ENCODE measurements at regions not wholly inside any gene's neighbourhood (a gene's known extent, or its start where the extent isn't known, plus 50 kb on each side); places are given as distances from the start of the nearest gene placed in this dataset.

DNA sequence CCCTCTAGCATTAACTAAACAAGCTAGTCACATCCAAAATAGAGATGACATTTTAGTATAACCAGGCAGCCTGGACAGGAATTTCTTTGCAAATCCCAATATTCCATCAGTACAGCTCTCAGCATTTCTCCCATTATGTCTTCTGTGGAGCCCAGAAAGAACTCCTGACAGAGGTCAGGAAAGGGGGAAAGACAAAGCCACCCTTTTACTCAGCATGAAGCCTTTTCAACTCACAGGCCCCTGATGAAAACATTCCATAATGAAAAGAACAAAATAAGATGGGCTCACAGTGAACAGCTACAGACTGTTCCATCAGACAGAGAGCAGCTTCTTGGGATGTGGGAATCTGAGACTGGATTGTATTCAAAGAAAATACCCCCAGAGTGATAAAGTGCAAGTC is 80.6 kb downstream of the TEX35 start:
- Histone ChIP-seq H3K9ac (ENCODE audit: low read length) (no peak overlapping the region), H3K9me3 (ENCODE audit: insufficient read depth, low read length) (peaks cover 16% of the 10 kb centered on the region; the same call in 1 of the 2 replicates), H3K27ac (ENCODE audit: low read depth, low read length) (no peak overlapping the region), H3K9me2 (replicated peaks; ENCODE audit: insufficient read depth, low read length) (no peaks in the 10 kb centered on the region), H3K36me3 (ENCODE audit: low read length) (peaks cover 13% of the 10 kb centered on the region; the same call in 1 of the 2 replicates), H3F3A (ENCODE audit: insufficient read depth) (0 out of 2 replicates have a peak, but pooled peaks cover 2% of the 10 kb centered on the region), H2AFZ (ENCODE audit: low read depth, low read length, severe bottlenecking) (no peak overlapping the region), H3K27me3 (ENCODE audit: low read length) (no peaks in the 10 kb centered on the region), H4K20me1 (ENCODE audit: low read depth, low read length) (no peaks in the 10 kb centered on the region), H3K4me2 (ENCODE audit: low read depth, low read length, poor library complexity, severe bottlenecking) (no peak overlapping the region), H3K4me3 (ENCODE audit: insufficient read depth, low read length, poor library complexity, severe bottlenecking) (no peak overlapping the region), H3K79me2 (ENCODE audit: insufficient read depth, low read length) (no peaks in the 10 kb centered on the region)
- no peak for TF ChIP-seq EZH2phosphoT487 (conservative IDR thresholded peaks at IDR 0.05; ENCODE audit: low read length)
- TF ChIP-seq, protein P1, sequence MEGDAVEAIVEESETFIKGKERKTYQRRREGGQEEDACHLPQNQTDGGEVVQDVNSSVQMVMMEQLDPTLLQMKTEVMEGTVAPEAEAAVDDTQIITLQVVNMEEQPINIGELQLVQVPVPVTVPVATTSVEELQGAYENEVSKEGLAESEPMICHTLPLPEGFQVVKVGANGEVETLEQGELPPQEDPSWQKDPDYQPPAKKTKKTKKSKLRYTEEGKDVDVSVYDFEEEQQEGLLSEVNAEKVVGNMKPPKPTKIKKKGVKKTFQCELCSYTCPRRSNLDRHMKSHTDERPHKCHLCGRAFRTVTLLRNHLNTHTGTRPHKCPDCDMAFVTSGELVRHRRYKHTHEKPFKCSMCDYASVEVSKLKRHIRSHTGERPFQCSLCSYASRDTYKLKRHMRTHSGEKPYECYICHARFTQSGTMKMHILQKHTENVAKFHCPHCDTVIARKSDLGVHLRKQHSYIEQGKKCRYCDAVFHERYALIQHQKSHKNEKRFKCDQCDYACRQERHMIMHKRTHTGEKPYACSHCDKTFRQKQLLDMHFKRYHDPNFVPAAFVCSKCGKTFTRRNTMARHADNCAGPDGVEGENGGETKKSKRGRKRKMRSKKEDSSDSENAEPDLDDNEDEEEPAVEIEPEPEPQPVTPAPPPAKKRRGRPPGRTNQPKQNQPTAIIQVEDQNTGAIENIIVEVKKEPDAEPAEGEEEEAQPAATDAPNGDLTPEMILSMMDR (IDR thresholded peaks at IDR 0.05; ENCODE audit: insufficient read depth, low read length, poor library complexity, severe bottlenecking): no peak

DNA sequence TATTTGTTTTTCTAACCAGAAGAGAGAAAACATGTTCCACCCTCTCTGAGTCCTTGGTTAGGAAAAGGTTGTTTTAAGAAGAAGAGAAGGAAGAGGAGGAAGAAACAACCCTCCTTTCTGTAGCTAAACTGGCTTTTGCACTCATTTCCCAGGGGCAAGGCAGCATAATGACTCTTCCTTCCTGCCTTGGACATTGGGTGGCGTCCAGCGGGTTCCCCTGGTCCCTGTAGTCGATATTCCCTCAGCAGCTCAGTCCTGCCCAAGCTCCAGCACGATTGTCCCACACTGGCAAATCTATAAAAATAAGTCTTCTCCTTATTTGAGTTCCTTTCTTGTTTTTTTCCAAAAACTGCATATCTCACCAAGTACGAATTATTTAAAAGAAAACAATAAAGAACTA is 81.2 kb downstream of the TEX35 start:
- no peaks in the 10 kb centered on the region for H4K20me1 ChIP-seq (ENCODE audit: low read depth, low read length)
- H3K79me2 ChIP-seq (ENCODE audit: insufficient read depth, low read length): no peaks in the 10 kb centered on the region
- peaks cover 13% of the 10 kb centered on the region; the same call in 1 of the 2 replicates for H3K36me3 ChIP-seq (ENCODE audit: low read length)
- H3K4me2 ChIP-seq (ENCODE audit: low read depth, low read length, poor library complexity, severe bottlenecking): no peak overlapping the region
- no peaks in the 10 kb centered on the region for H3F3A ChIP-seq (ENCODE audit: insufficient read depth)
- TF ChIP-seq, protein P1 (IDR thresholded peaks at IDR 0.05; ENCODE audit: insufficient read depth, low read length, poor library complexity, severe bottlenecking): no peak
- no peak for TF ChIP-seq EZH2phosphoT487 (conservative IDR thresholded peaks at IDR 0.05; ENCODE audit: low read length)
- H3K9me3 ChIP-seq (ENCODE audit: insufficient read depth, low read length): peaks cover 16% of the 10 kb centered on the region; the same call in 1 of the 2 replicates
- H3K27me3 ChIP-seq (ENCODE audit: low read length): no peaks in the 10 kb centered on the region
- H3K27ac ChIP-seq (ENCODE audit: low read depth, low read length): no peak overlapping the region
- H3K4me3 ChIP-seq (ENCODE audit: insufficient read depth, low read length, poor library complexity, severe bottlenecking): no peak overlapping the region
- no peaks in the 10 kb centered on the region for H3K9me2 ChIP-seq (replicated peaks; ENCODE audit: insufficient read depth, low read length)
- H3K9ac ChIP-seq (ENCODE audit: low read length): no peak overlapping the region
- no peak overlapping the region for H2AFZ ChIP-seq (ENCODE audit: low read depth, low read length, severe bottlenecking)

DNA sequence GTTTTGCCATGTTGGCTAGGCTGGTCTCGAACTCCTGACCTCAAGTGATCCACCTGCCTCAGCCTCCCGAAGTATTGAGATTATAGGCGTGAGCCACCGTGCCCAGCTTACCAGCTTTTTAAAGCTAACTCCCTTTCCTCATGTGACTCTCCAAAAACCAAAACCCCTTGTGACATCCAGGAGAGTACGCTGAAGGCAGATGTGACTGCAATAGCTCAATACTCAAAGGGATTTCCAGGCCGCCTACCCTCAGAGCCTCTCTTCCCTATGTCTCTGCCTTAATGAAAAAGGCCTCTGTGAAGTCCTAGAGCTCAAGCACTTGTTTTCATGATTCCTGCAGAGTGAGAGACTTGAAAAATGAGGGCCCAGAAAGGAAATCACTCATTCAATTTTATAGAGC is 82.6 kb downstream of the TEX35 start:
- TF ChIP-seq, protein P1 (IDR thresholded peaks at IDR 0.05; ENCODE audit: insufficient read depth, low read length, poor library complexity, severe bottlenecking): no peak
- no peak for TF ChIP-seq EZH2phosphoT487 (conservative IDR thresholded peaks at IDR 0.05; ENCODE audit: low read length)
- no peak overlapping the region for H3K4me2 ChIP-seq (ENCODE audit: low read depth, low read length, poor library complexity, severe bottlenecking)
- H3K9ac ChIP-seq (ENCODE audit: low read length): no peak overlapping the region
- H3K79me2 ChIP-seq (ENCODE audit: insufficient read depth, low read length): no peaks in the 10 kb centered on the region
- no peaks in the 10 kb centered on the region for H4K20me1 ChIP-seq (ENCODE audit: low read depth, low read length)
- no peak overlapping the region for H3K27ac ChIP-seq (ENCODE audit: low read depth, low read length)
- H3K36me3 ChIP-seq (ENCODE audit: low read length): peaks cover 12% of the 10 kb centered on the region; the same call in 1 of the 2 replicates
- no peaks in the 10 kb centered on the region for H3K9me2 ChIP-seq (replicated peaks; ENCODE audit: insufficient read depth, low read length)
- H3K4me3 ChIP-seq (ENCODE audit: insufficient read depth, low read length, poor library complexity, severe bottlenecking): no peak overlapping the region
- no peak overlapping the region for H2AFZ ChIP-seq (ENCODE audit: low read depth, low read length, severe bottlenecking)
- peaks cover 10% of the 10 kb centered on the region for H3F3A ChIP-seq (ENCODE audit: insufficient read depth)
- peaks cover 14% of the 10 kb centered on the region; the same call in 1 of the 2 replicates for H3K9me3 ChIP-seq (ENCODE audit: insufficient read depth, low read length)
- no peaks in the 10 kb centered on the region for H3K27me3 ChIP-seq (ENCODE audit: low read length)

All from SU-DHL-6 (cell line).